ENCODE measurements at regions not wholly inside any gene's neighbourhood (a gene's known extent, or its start where the extent isn't known, plus 50 kb on each side); places are given as distances from the start of the nearest gene placed in this dataset.

GRCh38 chr5:82386576-82386975 lies 108.4 kb upstream of the RPS23 start:
- no peak for DNase-seq
- Histone ChIP-seq H3K4me1 (no peaks in the 10 kb centered on the region), H3K9me3 (no peaks in the 10 kb centered on the region), H3K36me3 (ENCODE audit: insufficient read depth in 1 of 2, low read depth in 1 of 2) (no peaks in the 10 kb centered on the region), H3K27ac (no peak overlapping the region), H3K27me3 (ENCODE audit: insufficient read depth in 3 of 3, low read length in 2 of 3) (no peaks in the 10 kb centered on the region), H3K4me3 (no peak overlapping the region)
- no peak for TF ChIP-seq CTCF (IDR thresholded peaks at IDR 0.05)
- no peak for ATAC-seq
- 36 to 50% (median 44%) methylated on average over 2 of the region's 2 CpGs for WGBS, 3 donors
- intact Hi-C loops (cut with DNase I) = no loop called here

GRCh38 chr5:82384034-82384750 lies 106.0 kb upstream of the RPS23 start:
- no peaks in the 10 kb centered on the region for H3K27me3 ChIP-seq (ENCODE audit: insufficient read depth in 3 of 3, low read length in 2 of 3)
- WGBS, 3 donors = 36 to 46% (median 41%) methylated on average over 6 of the region's 6 CpGs
- H3K4me3 ChIP-seq = no peak overlapping the region
- intact Hi-C loops (cut with DNase I) = no loop called here
- ATAC-seq (no peak), DNase-seq (no peak)
- no peaks in the 10 kb centered on the region for H3K9me3 ChIP-seq
- no peak overlapping the region for H3K27ac ChIP-seq
- H3K36me3 ChIP-seq (ENCODE audit: insufficient read depth in 1 of 2, low read depth in 1 of 2) = no peaks in the 10 kb centered on the region
- no peaks in the 10 kb centered on the region for H3K4me1 ChIP-seq
- no peak for TF ChIP-seq CTCF (IDR thresholded peaks at IDR 0.05)

GRCh38 chr5:82381591-82381990 lies 103.4 kb upstream of the RPS23 start:
- Histone ChIP-seq H3K4me1 (no peaks in the 10 kb centered on the region), H3K9me3 (no peaks in the 10 kb centered on the region), H3K27me3 (ENCODE audit: insufficient read depth in 3 of 3, low read length in 2 of 3) (no peaks in the 10 kb centered on the region), H3K27ac (no peak overlapping the region), H3K36me3 (ENCODE audit: insufficient read depth in 1 of 2, low read depth in 1 of 2) (no peaks in the 10 kb centered on the region), H3K4me3 (no peak overlapping the region)
- DNase-seq (no peak), ATAC-seq (no peak)
- TF ChIP-seq CTCF (IDR thresholded peaks at IDR 0.05) = no peak
- WGBS, 3 donors = 95 to 100% (median 96%) methylated on average over 1 of the region's 1 CpG
- intact Hi-C loops (cut with DNase I) = no loop called here

- DNase-seq (no peak), ATAC-seq (no peak)
- no peaks in the 10 kb centered on the region for H3K9me3 ChIP-seq
- TF ChIP-seq CTCF (IDR thresholded peaks at IDR 0.05) = no peak
- H3K27ac ChIP-seq = no peak overlapping the region
- H3K27me3 ChIP-seq (ENCODE audit: insufficient read depth in 3 of 3, low read length in 2 of 3) = no peaks in the 10 kb centered on the region
- no peak overlapping the region for H3K4me3 ChIP-seq
- 59 to 75% (median 68%) methylated on average over 2 of the region's 2 CpGs for WGBS, 3 donors
- intact Hi-C loops (cut with DNase I) = no loop called here
- no peaks in the 10 kb centered on the region for H3K4me1 ChIP-seq
- no peaks in the 10 kb centered on the region for H3K36me3 ChIP-seq (ENCODE audit: insufficient read depth in 1 of 2, low read depth in 1 of 2)
These were observed 98.2 kb upstream of the RPS23 start for GRCh38 chr5:82376307-82376706.

Measured in psoas muscle (tissue), 7 donors.